AG04450 (cell line): ENCODE measurements at regions not wholly inside any gene's neighbourhood (a gene's known extent, or its start where the extent isn't known, plus 50 kb on each side); places are given as distances from the start of the nearest gene placed in this dataset.

Experiments used
- CTCF ChIA-PET: fragments of 300-600, 350-600 bp; formaldehyde crosslinking; extraction: SDS; loops from one replicate; lab custom pipeline; 2022; ENCODE audit warnings: antibody characterized with exemption, inconsistent platforms; lab: Charles Lee
- POLR2A ChIA-PET: fragments of 350-600 bp; formaldehyde crosslinking; extraction: SDS; loops from one replicate; lab custom pipeline; 2021; ENCODE audit warnings: antibody characterized with exemption, inconsistent platforms; lab: Yijun Ruan, JAX
- DNase-seq: peaks from one replicate; pipeline ENCODE4 v3.0.0-alpha.2; 2011; ENCODE audit warnings: low read depth, low spot score
- H3K27ac ChIP-seq: one replicate; pipeline ENCODE4 v1.5.1; 2012; ENCODE audit warnings: low read depth, low read length, control low read depth
- H3K27me3 ChIP-seq: one replicate; pipeline ENCODE4 v1.6.0; 2012; ENCODE audit warnings: low read length; ENCODE audit not compliant: control insufficient read depth, insufficient read depth
- H3K4me3 ChIP-seq: 2 replicates; pipeline ENCODE4 v1.5.1; 2011; ENCODE audit warnings: mild to moderate bottlenecking, low read depth, low read length, control low read depth
- H3K9me3 ChIP-seq: 2 replicates; pipeline ENCODE4 v1.5.1; 2012; ENCODE audit warnings: low read length; ENCODE audit not compliant: control insufficient read depth, insufficient read depth
- TF ChIP-seq, protein P1 (sequence below): IDR thresholded peaks from 2 replicates; pipeline ENCODE4 v1.5.1; 2011; ENCODE audit warnings: low read depth, low read length, control low read depth, inconsistent platforms

DNA sequence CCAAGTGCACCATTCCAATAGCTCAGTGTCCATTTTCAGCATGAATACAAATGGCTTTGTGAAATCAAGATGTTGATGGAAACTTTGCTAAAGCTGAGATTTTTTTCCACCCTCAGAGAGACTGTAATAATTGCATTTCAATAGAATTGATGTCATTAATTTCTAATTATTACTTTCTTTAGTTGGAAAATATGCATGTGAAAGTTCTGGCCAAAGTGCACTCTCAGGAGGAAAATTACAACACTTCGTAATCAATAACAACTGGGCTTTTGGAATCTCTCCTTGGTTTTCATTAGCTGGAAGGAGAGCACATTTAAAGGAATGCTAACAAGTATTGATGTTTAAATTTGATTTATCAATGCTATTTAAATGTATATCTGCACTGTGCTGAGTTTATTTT, 529.5 kb upstream of the CDH8 start:
- H3K27me3 ChIP-seq: no peaks in the 10 kb centered on the region
- POLR2A ChIA-PET: no interaction called here
- H3K27ac ChIP-seq: no peak overlapping the region
- peaks cover 2% of the 10 kb centered on the region; the same call in 1 of the 2 replicates for H3K9me3 ChIP-seq
- CTCF ChIA-PET: no interaction called here
- H3K4me3 ChIP-seq: no peak overlapping the region
- TF ChIP-seq, protein P1, sequence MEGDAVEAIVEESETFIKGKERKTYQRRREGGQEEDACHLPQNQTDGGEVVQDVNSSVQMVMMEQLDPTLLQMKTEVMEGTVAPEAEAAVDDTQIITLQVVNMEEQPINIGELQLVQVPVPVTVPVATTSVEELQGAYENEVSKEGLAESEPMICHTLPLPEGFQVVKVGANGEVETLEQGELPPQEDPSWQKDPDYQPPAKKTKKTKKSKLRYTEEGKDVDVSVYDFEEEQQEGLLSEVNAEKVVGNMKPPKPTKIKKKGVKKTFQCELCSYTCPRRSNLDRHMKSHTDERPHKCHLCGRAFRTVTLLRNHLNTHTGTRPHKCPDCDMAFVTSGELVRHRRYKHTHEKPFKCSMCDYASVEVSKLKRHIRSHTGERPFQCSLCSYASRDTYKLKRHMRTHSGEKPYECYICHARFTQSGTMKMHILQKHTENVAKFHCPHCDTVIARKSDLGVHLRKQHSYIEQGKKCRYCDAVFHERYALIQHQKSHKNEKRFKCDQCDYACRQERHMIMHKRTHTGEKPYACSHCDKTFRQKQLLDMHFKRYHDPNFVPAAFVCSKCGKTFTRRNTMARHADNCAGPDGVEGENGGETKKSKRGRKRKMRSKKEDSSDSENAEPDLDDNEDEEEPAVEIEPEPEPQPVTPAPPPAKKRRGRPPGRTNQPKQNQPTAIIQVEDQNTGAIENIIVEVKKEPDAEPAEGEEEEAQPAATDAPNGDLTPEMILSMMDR: no peak
- DNase-seq: no peak

DNA sequence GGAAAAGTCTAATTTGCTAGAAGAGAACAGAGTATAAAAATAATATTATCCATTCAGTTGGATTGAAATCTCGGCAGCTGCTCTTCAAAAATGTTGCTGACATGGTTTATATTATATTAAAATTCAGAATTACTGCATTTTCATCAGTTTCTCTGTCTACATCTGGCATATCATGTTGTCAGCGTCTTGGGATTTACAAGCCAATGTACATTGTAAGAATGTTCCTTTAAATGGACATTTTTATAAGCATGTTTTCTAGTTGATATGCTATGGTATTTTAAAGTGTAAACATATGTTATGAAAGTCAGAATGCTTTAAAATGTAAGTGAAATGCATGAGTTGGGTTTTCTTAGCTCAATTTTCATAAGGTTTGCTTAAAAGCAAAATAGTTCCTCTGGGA, 528.1 kb upstream of the CDH8 start:
- Histone ChIP-seq H3K27me3 (no peaks in the 10 kb centered on the region), H3K27ac (no peak overlapping the region), H3K9me3 (no peaks in the 10 kb centered on the region; the same call in 1 of the 2 replicates), H3K4me3 (no peak overlapping the region)
- POLR2A ChIA-PET: no interaction called here
- CTCF ChIA-PET: no interaction called here
- TF ChIP-seq, protein P1: no peak
- DNase-seq: no peak

DNA sequence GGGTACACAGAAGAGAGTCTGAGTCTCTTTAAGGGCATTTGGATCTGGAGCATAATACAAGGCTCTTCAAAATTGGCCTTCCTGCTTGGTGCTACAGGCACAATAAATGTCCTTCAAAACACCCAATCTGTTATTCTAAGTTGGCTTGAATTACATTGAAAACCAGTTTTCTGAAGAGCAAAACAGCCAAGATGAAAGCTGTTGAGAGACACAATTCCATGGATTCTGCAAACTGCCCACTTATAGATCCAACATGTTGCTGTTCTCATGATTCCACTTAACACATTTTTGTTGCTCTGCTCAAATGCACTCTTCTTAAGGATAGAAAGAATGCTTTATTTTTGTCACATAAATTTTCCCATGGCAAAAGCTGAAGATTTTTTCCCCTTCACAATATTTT, 525.9 kb upstream of the CDH8 start:
- Histone ChIP-seq H3K4me3 (no peak overlapping the region), H3K27me3 (no peaks in the 10 kb centered on the region), H3K9me3 (peaks cover 7% of the 10 kb centered on the region; the same call in 1 of the 2 replicates), H3K27ac (no peak overlapping the region)
- TF ChIP-seq, protein P1: no peak
- ChIA-PET POLR2A (no interaction called here), CTCF (no interaction called here)
- no peak for DNase-seq

DNA sequence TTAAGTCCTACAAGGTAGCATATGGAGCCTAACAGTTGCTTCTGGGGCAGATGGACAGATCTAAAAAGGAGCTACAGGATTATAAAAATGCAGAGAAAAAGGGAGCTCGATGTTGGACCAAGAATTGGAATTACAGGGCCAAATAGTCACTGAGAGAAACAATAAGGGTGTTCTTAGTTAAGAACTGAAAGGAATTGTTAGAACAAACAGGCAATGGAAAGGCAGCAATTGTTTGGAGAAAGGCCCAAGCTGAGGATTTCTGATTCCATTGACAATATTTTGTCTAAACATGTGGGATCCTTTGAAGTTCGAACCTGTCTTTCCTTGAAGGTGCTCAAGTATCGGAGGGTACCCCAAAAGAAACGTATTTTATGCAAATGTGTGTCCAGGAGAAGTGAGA, 513.6 kb upstream of the CDH8 start:
- Histone ChIP-seq H3K9me3 (peaks cover 2% of the 10 kb centered on the region; the same call in 1 of the 2 replicates), H3K27me3 (no peaks in the 10 kb centered on the region), H3K4me3 (no peak overlapping the region), H3K27ac (no peak overlapping the region)
- TF ChIP-seq, protein P1: no peak
- DNase-seq: no peak
- POLR2A ChIA-PET: no interaction called here
- CTCF ChIA-PET: no interaction called here

DNA sequence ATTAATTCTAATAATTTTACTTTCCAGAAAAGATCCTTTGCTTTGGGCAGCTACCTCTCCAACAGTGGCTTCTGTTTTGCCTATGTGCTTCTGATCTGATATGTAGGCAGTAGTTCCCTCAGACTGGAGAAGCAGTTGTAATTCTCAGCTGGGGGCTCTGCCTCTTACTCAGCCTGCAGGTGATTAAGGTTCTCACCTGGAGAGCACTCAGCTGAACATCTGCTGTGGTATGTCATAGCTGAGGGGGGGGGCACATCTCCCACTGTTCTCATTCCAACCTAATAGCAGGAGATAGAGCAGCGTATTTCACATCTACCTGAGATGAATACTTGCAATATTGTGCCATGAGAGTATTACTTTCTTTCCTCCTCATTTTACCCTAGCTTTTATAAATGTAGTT, 511.9 kb upstream of the CDH8 start:
- H3K27me3 ChIP-seq: no peaks in the 10 kb centered on the region
- H3K9me3 ChIP-seq: peaks cover 2% of the 10 kb centered on the region; the same call in 1 of the 2 replicates
- CTCF ChIA-PET: no interaction called here
- POLR2A ChIA-PET: no interaction called here
- TF ChIP-seq, protein P1: no peak
- no peak overlapping the region for H3K27ac ChIP-seq
- H3K4me3 ChIP-seq: no peak overlapping the region
- DNase-seq: no peak
